NT2/D1 (cell line): ENCODE measurements at regions not wholly inside any gene's neighbourhood (a gene's known extent, or its start where the extent isn't known, plus 50 kb on each side); places are given as distances from the start of the nearest gene placed in this dataset.

ENCODE experiments used
- DNase-seq: peaks from one replicate; pipeline ENCODE4 v3.0.0-alpha.2; 2011; ENCODE audit warnings: low read depth, low spot score
- H3K27me3 ChIP-seq: 2 replicates; pipeline ENCODE4 v1.6.0; 2011; ENCODE audit warnings: mild to moderate bottlenecking; ENCODE audit not compliant: insufficient read length, insufficient read depth
- H3K36me3 ChIP-seq: 2 replicates; pipeline ENCODE4 v1.6.1; 2011; ENCODE audit warnings: mild to moderate bottlenecking, low read length, mixed read lengths; ENCODE audit not compliant: insufficient read depth, insufficient read length
- H3K4me1 ChIP-seq: 2 replicates; pipeline ENCODE4 v1.5.1; 2011; ENCODE audit not compliant: insufficient read depth, insufficient read length
- H3K4me3 ChIP-seq: 2 replicates; pipeline ENCODE4 v1.5.1; 2011; ENCODE audit warnings: low read depth; ENCODE audit not compliant: insufficient read length
- H3K9ac ChIP-seq: 2 replicates; pipeline ENCODE4 v1.6.0; 2011; ENCODE audit warnings: low read depth; ENCODE audit not compliant: insufficient read length
- H3K9me3 ChIP-seq: 2 replicates; pipeline ENCODE4 v1.5.1; 2011; ENCODE audit warnings: mild to moderate bottlenecking, low read length; ENCODE audit not compliant: insufficient read depth
- SUZ12 ChIP-seq: IDR thresholded peaks from 2 replicates; pipeline ENCODE4 v1.6.1; 2011; ENCODE audit not compliant: insufficient read length, insufficient read depth; ENCODE audit errors: extremely low read depth
- YY1 ChIP-seq: IDR thresholded peaks from 2 replicates; pipeline ENCODE4 v1.6.1; 2011; ENCODE audit not compliant: insufficient read length, insufficient read depth
- ZNF274 ChIP-seq: IDR thresholded peaks from 2 replicates; pipeline ENCODE4 v1.6.1; 2011; ENCODE audit warnings: mild to moderate bottlenecking, low read depth, low read length

DNA sequence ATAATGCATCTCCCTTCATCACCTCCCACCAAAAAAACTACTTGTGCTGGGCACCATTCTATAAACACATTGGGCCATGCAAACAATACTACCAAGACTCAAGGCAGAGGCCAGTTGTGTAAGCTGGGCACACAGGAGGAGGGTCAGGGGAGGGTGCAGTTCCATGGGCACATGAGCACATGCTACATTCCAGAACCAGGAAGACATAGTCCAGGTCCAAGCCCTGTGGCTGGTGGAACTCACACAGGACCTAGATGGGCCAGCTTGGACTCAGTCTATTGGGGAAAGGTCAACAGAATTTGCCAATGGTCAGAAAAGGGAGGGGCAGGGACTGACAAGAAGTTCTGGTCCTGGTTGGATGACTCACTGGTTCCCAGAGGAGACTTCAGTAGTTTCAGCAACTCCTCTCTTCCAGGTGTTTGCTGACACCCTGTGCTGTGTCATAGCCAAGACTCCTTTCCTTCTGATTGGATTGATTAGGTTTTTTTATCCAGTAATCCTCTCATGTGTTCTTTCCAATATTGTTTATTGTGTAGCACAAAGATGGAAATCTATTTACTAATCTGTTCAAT lies 249.7 kb downstream of the C1orf94 start:
- H3K9ac ChIP-seq: no peak overlapping the region
- no peaks in the 10 kb centered on the region for H3K9me3 ChIP-seq
- no peak for DNase-seq
- peaks cover 4% of the 10 kb centered on the region for H3K4me1 ChIP-seq
- no peaks in the 10 kb centered on the region for H3K36me3 ChIP-seq
- H3K27me3 ChIP-seq: no peaks in the 10 kb centered on the region
- no peak overlapping the region for H3K4me3 ChIP-seq
- TF ChIP-seq SUZ12: no peak
- TF ChIP-seq YY1: no peak
- TF ChIP-seq ZNF274: no peak

GRCh38 chr1:34427170-34427569 lies 250.5 kb downstream of the C1orf94 start:
- no peak for TF ChIP-seq YY1
- TF ChIP-seq SUZ12: no peak
- no peak for TF ChIP-seq ZNF274
- no peak overlapping the region for H3K9ac ChIP-seq
- no peak for DNase-seq
- H3K9me3 ChIP-seq: no peaks in the 10 kb centered on the region
- no peaks in the 10 kb centered on the region for H3K27me3 ChIP-seq
- peaks cover 4% of the 10 kb centered on the region for H3K4me1 ChIP-seq
- no peak overlapping the region for H3K4me3 ChIP-seq
- H3K36me3 ChIP-seq: no peaks in the 10 kb centered on the region

DNA sequence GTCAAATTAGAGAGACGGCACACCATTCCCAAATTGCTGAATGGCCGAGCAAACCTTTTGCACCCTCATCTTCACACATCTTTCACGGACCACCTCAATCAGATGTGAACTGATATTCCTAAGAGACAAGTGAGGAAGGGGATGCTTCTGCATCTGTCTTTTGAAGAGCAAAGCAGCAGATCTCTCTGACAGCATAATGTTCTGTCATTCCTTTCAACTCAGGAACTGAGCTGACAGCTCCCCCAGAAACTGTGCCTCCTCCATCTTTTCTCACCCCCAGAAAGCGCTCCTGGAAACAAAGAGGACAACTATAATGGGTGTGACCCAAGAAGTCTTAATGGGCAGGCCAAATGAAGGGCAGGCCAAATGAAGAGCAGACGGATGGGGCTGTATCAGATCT lies 256.4 kb downstream of the C1orf94 start:
- Histone ChIP-seq H3K4me1 (no peaks in the 10 kb centered on the region), H3K36me3 (no peaks in the 10 kb centered on the region)

GRCh38 chr1:34436836-34437235 lies 260.1 kb downstream of the C1orf94 start:
- H3K27me3 ChIP-seq: peaks cover 8% of the 10 kb centered on the region
- no peaks in the 10 kb centered on the region for H3K9me3 ChIP-seq
- TF ChIP-seq YY1: no peak
- no peak for TF ChIP-seq ZNF274
- TF ChIP-seq SUZ12: no peak
- no peak for DNase-seq
- H3K4me1 ChIP-seq: peaks cover 3% of the 10 kb centered on the region
- no peak overlapping the region for H3K4me3 ChIP-seq
- H3K9ac ChIP-seq: no peak overlapping the region
- H3K36me3 ChIP-seq: no peaks in the 10 kb centered on the region

More for the DNA sequence above, 256.4 kb downstream of the C1orf94 start:
- H3K4me3 ChIP-seq: no peak overlapping the region
- TF ChIP-seq YY1 (no peak), SUZ12 (no peak), ZNF274 (no peak)
- no peak overlapping the region for H3K9ac ChIP-seq
- no peaks in the 10 kb centered on the region for H3K9me3 ChIP-seq
- DNase-seq: no peak
- H3K27me3 ChIP-seq: peaks cover 8% of the 10 kb centered on the region

- H3K36me3 ChIP-seq: no peaks in the 10 kb centered on the region
- H3K9me3 ChIP-seq: no peaks in the 10 kb centered on the region
- peaks cover 3% of the 10 kb centered on the region for H3K27me3 ChIP-seq
- no peak overlapping the region for H3K4me3 ChIP-seq
- peaks cover 3% of the 10 kb centered on the region for H3K4me1 ChIP-seq
- no peak for DNase-seq
- no peak for TF ChIP-seq ZNF274
- no peak for TF ChIP-seq YY1
- TF ChIP-seq SUZ12: no peak
- no peak overlapping the region for H3K9ac ChIP-seq
These were observed 264.8 kb downstream of the C1orf94 start for GRCh38 chr1:34441259-34442069.

DNA sequence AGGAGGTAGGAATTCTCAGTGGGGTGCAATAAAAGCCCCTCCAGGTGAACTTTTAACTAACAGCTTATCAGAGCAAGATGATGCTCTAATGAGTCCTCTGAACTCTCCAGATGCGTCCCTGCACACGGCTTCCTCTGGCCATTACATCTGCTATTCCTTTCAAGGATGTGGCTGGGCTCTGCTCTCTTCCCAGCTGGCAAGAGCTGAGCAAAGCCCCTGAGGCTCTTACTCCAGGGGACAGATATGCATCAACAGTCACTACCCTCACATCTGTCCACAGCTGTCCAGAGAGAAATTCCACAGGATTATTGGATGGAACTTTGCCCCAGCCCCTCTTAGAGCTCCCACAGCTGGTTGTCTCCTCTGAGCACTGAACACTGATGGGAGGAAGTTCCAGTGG lies 267.8 kb downstream of the C1orf94 start:
- DNase-seq: no peak
- TF ChIP-seq SUZ12 (no peak), ZNF274 (no peak), YY1 (no peak)
- Histone ChIP-seq H3K9me3 (no peaks in the 10 kb centered on the region), H3K27me3 (peaks cover 5% of the 10 kb centered on the region), H3K4me1 (peaks cover 3% of the 10 kb centered on the region), H3K4me3 (no peak overlapping the region), H3K9ac (no peak overlapping the region), H3K36me3 (no peaks in the 10 kb centered on the region)

DNA sequence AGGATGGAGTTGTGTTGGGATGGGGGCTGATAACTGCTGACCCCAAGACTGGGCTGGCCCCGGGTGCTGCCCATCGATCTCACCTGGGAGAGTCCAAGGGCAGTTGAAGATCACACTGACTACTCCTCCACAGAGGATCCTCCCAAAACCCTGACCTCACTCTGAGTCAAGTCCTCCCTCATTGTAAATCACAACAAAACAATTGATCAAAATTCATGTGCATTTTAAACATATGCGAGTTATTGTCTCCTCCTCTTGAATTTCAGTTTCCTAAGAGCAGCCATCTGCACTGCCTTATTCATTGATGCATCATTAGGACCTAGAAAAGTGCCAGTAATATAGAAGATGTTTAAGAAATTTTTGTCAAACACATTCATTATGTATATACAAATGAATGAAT lies 273.6 kb downstream of the C1orf94 start:
- H3K4me3 ChIP-seq: no peak overlapping the region
- H3K36me3 ChIP-seq: no peaks in the 10 kb centered on the region
- H3K4me1 ChIP-seq: no peaks in the 10 kb centered on the region
- H3K27me3 ChIP-seq: peaks cover 5% of the 10 kb centered on the region
- H3K9me3 ChIP-seq: no peaks in the 10 kb centered on the region
- no peak for DNase-seq
- no peak overlapping the region for H3K9ac ChIP-seq
- no peak for TF ChIP-seq YY1
- TF ChIP-seq SUZ12: no peak
- no peak for TF ChIP-seq ZNF274
